Right cardiac atrium (tissue), 5 donors: ENCODE measurements at regions not wholly inside any gene's neighbourhood (a gene's known extent, or its start where the extent isn't known, plus 50 kb on each side); places are given as distances from the start of the nearest gene placed in this dataset.

Experiments used
- ATAC-seq, 2 donors: fragments of 200-7000 bp; cut with Tn5 transposase; one replicate each; pipeline versions ENCODE4 v1.8.0 to v1.9.1; 2020; ENCODE audit warnings: moderate library complexity in 2 of 2, mild to moderate bottlenecking in 1 of 2
- DNase-seq, 3 donors: peaks; one replicate each; pipeline ENCODE4 v3.0.0-alpha.2; 2020
- H3K27ac ChIP-seq: one replicate; pipeline ENCODE4 v1.5.1; 2013; ENCODE audit warnings: mild to moderate bottlenecking, low read length, control low read depth, moderate library complexity
- H3K27me3 ChIP-seq: one replicate; pipeline ENCODE4 v1.6.1; 2013; ENCODE audit not compliant: control insufficient read depth, insufficient read depth
- H3K4me1 ChIP-seq: one replicate; pipeline ENCODE4 v1.6.1; 2013; ENCODE audit warnings: low read length; ENCODE audit not compliant: control insufficient read depth, insufficient read depth
- H3K4me3 ChIP-seq: one replicate; pipeline ENCODE4 v1.5.1; 2013; ENCODE audit warnings: low read length, control low read depth
- H3K9me3 ChIP-seq: one replicate; pipeline ENCODE4 v1.6.1; 2013; ENCODE audit warnings: low read length; ENCODE audit not compliant: control insufficient read depth
- WGBS: extraction: QIAGEN DNeasy Blood & Tissue Kit; methylation state at CpG from one replicate; pipeline ENCODE4 v1.1.7; 2013; 5-methylcytosine and 5-hydroxymethylcytosine counted together
- intact Hi-C, 4 donors: fragments of 100-400 bp; cut with DNase I; formaldehyde crosslinking; loops; one replicate each; pipeline versions ENCODE4 v1.11.0 to v1.14.0; 2022 to 2023
- donor health status: healthy with polysubstance abuse.
- donor health status: DM: no; HTN: yes; CAD: no.
- donor health status: DM: no; HTN: no; CAD: no.
- donor health status: DM: no; HTN: yes; CAD: no; lungs with severe emphysema.
- donor health status: DM: yes; HTN: yes; CAD: no.

DNA sequence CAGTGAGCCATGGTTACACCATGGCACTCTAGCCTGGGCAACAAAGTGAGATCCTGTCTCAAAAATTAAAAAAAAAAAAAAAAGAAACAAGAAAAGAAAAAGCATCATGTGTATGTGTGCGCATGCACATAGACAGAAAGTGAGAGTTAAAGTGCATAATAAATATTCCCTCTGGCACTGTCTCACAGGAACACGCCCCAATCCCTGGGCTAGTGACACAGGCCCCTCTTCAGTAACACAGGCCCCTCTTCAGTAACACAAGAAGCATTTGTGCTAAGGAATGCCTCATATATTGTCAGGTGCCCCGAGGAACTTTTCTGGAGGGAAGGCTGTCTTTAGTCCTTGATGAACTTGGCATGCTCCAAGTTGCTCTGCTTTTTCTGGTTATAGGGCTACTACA lies 57.5 kb downstream of the RPL27A start:
- Histone ChIP-seq H3K27me3 (no peaks in the 10 kb centered on the region), H3K4me3 (no peak overlapping the region), H3K4me1 (peaks cover 8% of the 10 kb centered on the region), H3K9me3 (no peaks in the 10 kb centered on the region), H3K27ac (no peak overlapping the region)
- intact Hi-C loops = no loop called here
- DNase-seq = no peak
- 94% methylated on average over 3 of the region's 3 CpGs for WGBS
- ATAC-seq = no peak

DNA sequence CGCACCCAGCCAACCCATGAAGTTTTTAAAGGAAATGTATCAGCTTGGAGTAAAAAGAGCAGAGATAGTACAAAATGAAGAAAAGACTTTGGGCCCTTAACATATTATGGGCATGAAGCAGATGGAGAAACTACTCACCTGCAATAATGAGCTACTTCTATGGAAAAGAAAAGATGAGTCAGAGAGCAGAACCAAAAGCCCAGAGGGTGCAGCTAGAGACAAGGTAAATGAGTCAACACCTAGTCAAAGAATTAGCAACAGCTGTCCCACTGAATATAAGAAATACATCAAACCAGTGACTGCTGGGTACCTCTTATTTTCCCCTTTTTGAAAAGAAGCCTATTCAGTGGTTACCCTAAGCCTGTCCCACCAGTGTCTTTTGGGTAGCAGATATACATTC lies 61.8 kb downstream of the RPL27A start:
- no peak for ATAC-seq
- Histone ChIP-seq H3K27ac (no peak overlapping the region), H3K4me3 (no peak overlapping the region), H3K9me3 (no peaks in the 10 kb centered on the region), H3K27me3 (no peaks in the 10 kb centered on the region), H3K4me1 (peaks cover 9% of the 10 kb centered on the region)
- WGBS = 98% methylated on average over 1 of the region's 1 CpG
- DNase-seq = no peak
- intact Hi-C loops = no loop called here

DNA sequence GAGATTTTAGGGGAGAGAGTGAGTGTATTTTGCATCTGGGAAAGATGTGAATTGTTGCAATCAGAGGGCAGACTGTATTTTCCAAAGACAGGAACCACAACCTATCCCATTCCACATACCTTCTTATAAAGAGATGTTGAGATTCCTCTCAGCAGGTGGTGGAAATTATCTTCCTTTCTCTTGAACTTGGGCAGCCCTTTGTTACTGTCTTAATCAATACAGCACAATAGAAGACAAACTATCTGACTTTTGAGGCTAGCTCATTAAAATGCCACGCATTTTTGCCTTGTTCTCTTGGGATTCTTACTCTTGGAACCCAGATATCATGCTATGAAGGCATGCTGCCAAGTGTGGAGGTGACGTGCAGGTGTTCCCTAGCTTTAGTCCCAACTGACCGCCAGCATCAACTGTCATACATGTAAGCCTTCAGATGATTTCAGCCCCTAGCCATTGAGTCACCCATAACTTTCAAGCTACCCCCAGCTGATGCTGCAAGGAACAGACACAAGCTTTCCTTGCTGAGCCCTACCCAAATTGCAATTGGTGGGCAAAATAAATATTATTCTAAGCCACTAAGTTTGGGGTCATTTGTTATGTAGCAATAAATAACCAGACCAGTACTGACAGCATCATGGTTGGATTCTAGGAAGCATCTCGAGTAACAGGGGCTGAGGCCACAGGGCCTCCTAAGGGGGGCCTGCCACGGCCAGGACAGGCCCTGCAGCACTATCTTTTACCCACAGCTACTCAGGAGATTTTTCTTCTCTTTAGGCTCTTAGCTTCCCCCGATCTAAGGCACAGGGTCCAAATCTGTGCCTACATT lies 63.0 kb downstream of the RPL27A start:
- Histone ChIP-seq H3K4me3 (no peak overlapping the region), H3K27ac (no peak overlapping the region), H3K9me3 (no peaks in the 10 kb centered on the region), H3K4me1 (peaks cover 9% of the 10 kb centered on the region), H3K27me3 (no peaks in the 10 kb centered on the region)
- no peak for DNase-seq
- 84% methylated on average over 6 of the region's 6 CpGs for WGBS
- ATAC-seq = no peak
- intact Hi-C loops = no loop called here

DNA sequence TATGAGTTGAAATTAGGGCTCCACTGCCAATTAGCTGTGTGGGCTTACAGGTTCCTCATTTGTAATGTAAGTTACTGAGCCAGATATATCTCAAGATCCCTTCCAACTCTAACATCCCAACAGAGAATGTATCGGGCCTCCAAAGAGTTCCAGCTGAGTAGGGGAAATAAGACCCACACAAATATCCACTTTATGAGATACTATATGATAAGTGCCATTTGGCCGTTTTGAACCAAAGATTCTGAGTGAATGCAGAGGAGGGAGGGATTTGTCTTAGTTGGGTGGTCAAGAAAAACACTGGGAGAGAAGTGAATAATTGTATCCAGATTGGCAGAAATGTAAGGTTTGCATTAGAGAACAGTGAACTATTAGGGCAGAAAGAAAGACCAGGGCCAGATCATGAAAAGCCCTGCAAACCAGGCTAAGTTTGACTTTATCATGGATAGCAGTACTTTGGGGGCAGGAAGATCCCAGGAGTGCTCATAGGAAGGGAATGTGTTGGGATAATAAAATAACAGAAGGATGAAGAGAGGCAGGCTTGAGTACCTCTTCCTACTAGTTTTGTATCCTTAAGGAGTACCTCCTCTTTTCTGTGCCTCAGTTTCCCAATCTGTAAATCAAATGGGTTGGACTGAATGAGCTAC lies 63.9 kb downstream of the RPL27A start:
- no peaks in the 10 kb centered on the region for H3K27me3 ChIP-seq
- H3K4me3 ChIP-seq = no peak overlapping the region
- WGBS = 67% methylated on average over 2 of the region's 2 CpGs
- no peak for ATAC-seq
- H3K27ac ChIP-seq = no peak overlapping the region
- H3K4me1 ChIP-seq = peaks cover 8% of the 10 kb centered on the region
- intact Hi-C loops = no loop called here
- H3K9me3 ChIP-seq = no peaks in the 10 kb centered on the region
- no peak for DNase-seq

DNA sequence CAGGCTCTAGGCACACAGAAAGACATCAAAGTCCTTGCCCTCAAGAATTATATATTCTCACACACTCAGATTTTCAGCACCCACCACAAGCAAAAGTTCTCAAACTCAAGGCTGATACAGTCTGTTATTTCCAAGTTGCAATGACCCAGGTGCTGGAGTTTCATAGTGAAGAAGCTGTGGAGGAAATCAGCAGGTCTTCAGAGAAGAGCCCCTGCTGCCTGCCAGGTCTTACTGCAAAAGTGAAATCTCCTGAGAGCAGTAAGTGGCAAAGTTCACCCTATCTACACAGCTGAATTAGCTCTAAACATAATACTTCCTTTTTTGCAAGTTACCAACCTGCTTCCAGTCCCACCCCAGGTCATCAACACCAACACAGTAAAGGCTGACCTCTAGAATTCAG lies 64.6 kb downstream of the RPL27A start:
- intact Hi-C loops = no loop called here
- H3K9me3 ChIP-seq = no peaks in the 10 kb centered on the region
- H3K27ac ChIP-seq = no peak overlapping the region
- H3K4me3 ChIP-seq = no peak overlapping the region
- peaks cover 8% of the 10 kb centered on the region for H3K4me1 ChIP-seq
- ATAC-seq = no peak
- H3K27me3 ChIP-seq = no peaks in the 10 kb centered on the region
- no peak for DNase-seq

DNA sequence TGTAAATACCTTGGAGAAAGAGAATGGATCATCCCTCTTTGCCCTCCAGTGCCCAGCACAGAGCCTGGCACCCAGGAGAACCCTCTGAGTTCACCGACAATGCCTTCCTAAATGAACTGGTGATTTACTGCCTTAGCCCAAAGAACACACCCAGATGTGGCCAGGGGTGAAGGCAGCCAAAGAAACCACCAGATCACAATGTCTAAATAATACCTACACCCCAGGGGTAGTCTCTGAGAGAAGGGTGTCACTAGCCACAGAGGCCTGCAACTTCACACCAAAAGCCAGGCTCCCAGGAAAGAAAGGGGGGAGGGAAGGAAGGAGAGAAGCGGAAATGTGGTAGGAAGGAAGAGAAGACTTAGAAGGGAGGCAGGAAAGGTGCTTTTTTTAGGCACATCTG lies 65.7 kb downstream of the RPL27A start:
- H3K27me3 ChIP-seq = no peaks in the 10 kb centered on the region
- ATAC-seq (no peak), DNase-seq (no peak)
- H3K4me3 ChIP-seq = no peak overlapping the region
- intact Hi-C loops = no loop called here
- no peaks in the 10 kb centered on the region for H3K9me3 ChIP-seq
- H3K27ac ChIP-seq = no peak overlapping the region
- WGBS = 88% methylated on average over 2 of the region's 2 CpGs
- H3K4me1 ChIP-seq = peaks cover 8% of the 10 kb centered on the region

DNA sequence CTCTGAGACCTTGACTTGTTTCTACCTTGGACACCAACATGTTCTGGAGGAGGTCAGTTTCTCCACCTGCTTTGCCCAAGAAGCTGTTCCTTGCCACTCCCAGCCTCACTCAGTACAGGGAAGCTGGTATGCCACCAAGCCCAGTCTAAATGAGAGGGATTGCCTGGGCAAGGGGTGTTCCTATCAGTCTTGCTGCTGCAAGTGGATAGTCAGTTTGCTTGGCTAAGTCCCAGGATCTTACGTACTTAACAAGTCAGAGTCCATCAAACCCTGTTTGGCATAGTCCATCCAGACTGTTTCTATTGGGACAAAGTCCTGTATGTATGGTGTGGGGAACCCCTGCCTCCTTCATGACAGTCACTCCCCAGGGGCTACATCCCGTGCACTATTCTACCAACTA lies 66.6 kb downstream of the RPL27A start:
- Histone ChIP-seq H3K4me1 (peaks cover 8% of the 10 kb centered on the region), H3K27me3 (no peaks in the 10 kb centered on the region), H3K27ac (no peak overlapping the region), H3K4me3 (no peak overlapping the region), H3K9me3 (no peaks in the 10 kb centered on the region)
- intact Hi-C loops = no loop called here
- DNase-seq = no peak
- 75% methylated on average over 2 of the region's 2 CpGs for whole genome bisulfite sequencing
- ATAC-seq = peak; percentile 32 to 48

DNA sequence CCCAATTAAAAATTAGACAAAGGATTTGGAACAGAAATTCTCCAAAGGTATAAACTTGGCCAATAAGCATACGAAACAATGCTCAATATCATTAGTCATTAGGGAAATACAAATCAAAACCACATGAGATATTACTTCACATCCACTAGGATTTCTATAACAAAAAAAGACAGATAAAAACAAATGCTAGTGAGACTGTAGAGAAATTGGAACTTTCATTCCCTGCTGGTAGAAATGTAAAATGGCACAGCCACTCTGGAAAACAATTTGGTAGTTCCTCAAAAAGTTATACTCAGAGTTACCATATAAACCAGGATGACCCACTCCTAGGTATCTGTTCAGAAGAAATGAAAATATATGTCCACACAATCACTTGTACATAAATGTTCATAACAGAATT lies 71.6 kb downstream of the RPL27A start:
- no peaks in the 10 kb centered on the region for H3K9me3 ChIP-seq
- H3K4me3 ChIP-seq = no peak overlapping the region
- no peaks in the 10 kb centered on the region for H3K27me3 ChIP-seq
- H3K27ac ChIP-seq = no peak overlapping the region
- H3K4me1 ChIP-seq = peaks cover 13% of the 10 kb centered on the region
- DNase-seq = no peak
- no peak for ATAC-seq
- WGBS = 91% methylated on average over 1 of the region's 1 CpG
- intact Hi-C loops = no loop called here

DNA sequence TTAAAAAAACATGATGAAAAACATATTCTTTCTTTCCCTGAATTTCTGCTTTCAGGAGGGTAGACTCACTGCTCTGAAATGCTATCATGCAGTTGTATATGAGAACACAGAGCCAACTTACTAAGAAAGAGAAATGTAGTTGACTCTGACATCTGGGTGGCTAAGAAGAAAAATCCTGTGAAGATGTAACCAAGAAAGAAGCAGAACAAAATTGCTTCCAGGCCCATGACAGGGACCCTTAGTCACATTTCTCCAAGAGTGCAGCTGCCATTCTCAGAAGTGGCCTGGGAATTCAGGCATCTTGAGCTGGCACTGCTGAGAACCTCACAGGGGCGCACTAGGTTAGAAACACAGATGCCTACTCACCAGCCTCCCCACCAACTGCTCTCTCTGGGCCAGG lies 73.6 kb downstream of the RPL27A start:
- DNase-seq (no peak), ATAC-seq (no peak)
- Histone ChIP-seq H3K4me3 (no peak overlapping the region), H3K4me1 (peaks cover 23% of the 10 kb centered on the region), H3K27me3 (no peaks in the 10 kb centered on the region), H3K9me3 (no peaks in the 10 kb centered on the region), H3K27ac (peak overlapping the region; percentile 90)
- intact Hi-C loops = no loop called here
- 98% methylated on average over 1 of the region's 1 CpG for WGBS

DNA sequence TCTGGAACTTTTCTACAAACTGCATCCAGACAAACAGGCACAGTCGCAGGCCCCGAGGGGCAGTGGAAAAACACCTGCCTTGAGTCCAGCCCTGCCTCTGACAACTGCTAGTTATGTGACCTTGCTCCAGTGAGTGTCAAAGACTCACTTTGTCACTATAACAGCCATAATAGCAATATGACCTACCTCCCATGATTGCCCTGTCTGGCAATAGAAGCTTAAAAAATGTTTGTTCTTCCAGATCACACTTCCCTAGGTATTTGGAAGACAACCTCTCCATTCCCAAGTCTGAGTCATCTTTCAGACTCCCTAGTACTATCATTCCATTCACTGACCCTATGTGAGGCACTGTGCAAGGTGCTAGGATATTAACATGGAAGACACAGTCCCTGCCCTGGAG lies 74.5 kb downstream of the RPL27A start:
- no peak for DNase-seq
- Histone ChIP-seq H3K27me3 (no peaks in the 10 kb centered on the region), H3K9me3 (no peaks in the 10 kb centered on the region), H3K4me1 (peaks cover 23% of the 10 kb centered on the region), H3K27ac (peak overlapping the region; percentile 90), H3K4me3 (no peak overlapping the region)
- intact Hi-C loops = no loop called here
- peak; percentile 18 to 52 for ATAC-seq
- 61% methylated on average over 2 of the region's 2 CpGs for WGBS

DNA sequence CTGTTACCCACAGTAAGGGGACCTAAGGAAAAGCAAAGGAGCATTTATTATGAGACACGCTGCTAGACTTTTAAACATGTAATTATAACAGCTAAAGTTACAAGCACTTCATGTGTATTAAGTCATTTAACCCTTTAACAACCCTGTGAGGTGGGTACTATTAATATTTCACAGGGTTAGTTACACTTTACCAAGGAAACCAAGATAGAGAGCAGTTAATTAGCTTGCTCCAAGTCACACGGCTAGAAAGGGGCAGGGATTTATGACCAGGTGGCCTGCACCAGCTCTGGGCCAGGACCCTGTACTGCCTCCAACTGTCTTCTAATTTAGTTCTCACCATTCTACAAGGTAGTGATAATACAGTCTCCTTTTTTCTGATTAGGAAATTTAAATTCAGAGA lies 74.9 kb downstream of the RPL27A start:
- peak overlapping the region; percentile 90 for H3K27ac ChIP-seq
- H3K9me3 ChIP-seq = no peaks in the 10 kb centered on the region
- 55% methylated on average over 2 of the region's 2 CpGs for WGBS
- intact Hi-C loops = no loop called here
- no peaks in the 10 kb centered on the region for H3K27me3 ChIP-seq
- peaks cover 25% of the 10 kb centered on the region for H3K4me1 ChIP-seq
- ATAC-seq (no peak), DNase-seq (no peak)
- H3K4me3 ChIP-seq = no peak overlapping the region
